ENCODE measurements at regions not wholly inside any gene's neighbourhood (a gene's known extent, or its start where the extent isn't known, plus 50 kb on each side); places are given as distances from the start of the nearest gene placed in this dataset.

GRCh38 chr5:158084292-158084691 is 225.3 kb upstream of the CLINT1 start:
- no peak for DNase-seq

GRCh38 chr5:158082696-158083287 is 223.8 kb upstream of the CLINT1 start:
- no peak for DNase-seq

- DNase-seq, result no peak
Measured at GRCh38 chr5:158080112-158080511, 221.2 kb upstream of the CLINT1 start.

GRCh38 chr5:158079097-158079496 is 220.2 kb upstream of the CLINT1 start:
- DNase-seq, result no peak

DNA sequence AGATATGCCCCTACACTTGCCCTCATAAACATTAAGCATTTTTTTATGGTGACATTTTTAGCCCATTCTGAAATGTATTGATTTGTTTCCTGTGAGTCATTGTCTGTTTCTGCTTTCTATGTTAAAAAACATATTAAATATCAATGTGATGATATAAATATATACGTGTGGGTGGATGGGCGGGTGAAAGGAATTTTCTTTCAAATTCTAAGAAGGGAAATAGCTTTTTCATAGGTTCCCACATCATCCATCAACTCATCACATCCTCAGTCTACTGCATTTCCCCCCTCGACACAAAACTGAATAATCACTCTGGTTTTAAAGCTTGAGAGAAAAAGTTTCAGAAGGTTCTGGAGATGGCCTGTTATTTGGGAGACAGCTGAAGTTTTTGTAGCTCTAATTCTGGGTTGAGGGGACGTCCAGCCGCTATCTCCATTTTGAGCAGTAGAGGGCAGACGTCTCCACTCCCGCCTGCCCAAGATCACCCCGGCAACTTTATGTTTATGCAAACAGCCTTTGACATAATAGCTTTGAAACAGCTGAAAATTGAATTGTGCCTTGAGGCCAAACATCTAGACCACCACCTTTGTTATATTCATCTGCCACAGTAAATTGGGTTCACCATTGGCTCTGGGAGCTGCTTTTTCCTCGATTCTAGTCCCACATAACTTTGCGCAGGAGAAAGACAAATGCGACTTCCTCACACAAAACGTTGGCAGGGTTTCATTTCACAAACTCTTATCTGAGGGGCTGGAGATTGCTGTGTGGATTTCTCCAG is 216.2 kb upstream of the CLINT1 start:
- DNase-seq, result peak; percentile 59 to 67 (median 65)

- DNase-seq, result no peak
Measured at GRCh38 chr5:158074597-158074991, 215.6 kb upstream of the CLINT1 start.

DNA sequence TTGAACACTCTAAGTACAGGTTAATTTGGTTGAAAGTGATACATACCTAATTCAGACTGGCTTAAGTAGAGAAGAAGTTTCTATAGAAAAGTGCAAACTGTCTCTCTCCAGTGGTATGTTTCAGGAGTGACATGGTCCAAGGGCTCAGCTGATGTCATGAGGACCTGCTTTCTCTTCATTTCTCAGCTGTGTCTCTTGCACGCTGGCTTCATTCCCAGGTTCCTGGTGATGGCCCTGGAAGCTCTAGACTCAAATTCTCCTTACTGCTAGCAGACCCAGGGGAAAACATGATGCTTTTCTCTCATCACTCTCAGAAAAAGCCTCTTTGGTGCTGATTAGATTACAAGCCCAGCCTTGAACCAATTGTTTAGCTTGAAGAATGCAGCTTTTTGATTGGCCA is 211.9 kb upstream of the CLINT1 start:
- DNase-seq, result no peak

GRCh38 chr5:158069838-158070237 is 210.9 kb upstream of the CLINT1 start:
- DNase-seq, result no peak

DNA sequence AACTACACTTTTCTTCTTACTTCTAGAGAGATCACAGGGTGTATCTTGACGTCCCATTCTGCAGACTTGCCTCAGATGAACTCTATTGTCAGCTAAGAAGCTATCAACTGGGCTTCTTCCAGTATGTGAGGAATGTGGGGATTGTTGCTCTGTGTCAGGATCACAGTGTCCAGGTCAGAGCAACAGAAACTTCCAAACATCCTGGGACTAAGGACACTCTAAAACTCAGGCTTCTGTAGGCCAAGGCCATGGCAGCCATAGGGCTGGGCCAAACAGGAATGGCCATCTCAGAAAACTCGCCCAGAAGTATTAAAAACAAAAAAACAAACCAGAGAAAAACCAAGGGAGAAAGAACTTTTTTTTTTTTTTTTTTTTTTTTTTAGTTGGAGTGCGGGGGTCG is 210.0 kb upstream of the CLINT1 start:
- no peak for DNase-seq

- DNase-seq, result no peak
Measured at GRCh38 chr5:158066076-158066475, 207.1 kb upstream of the CLINT1 start.

DNA sequence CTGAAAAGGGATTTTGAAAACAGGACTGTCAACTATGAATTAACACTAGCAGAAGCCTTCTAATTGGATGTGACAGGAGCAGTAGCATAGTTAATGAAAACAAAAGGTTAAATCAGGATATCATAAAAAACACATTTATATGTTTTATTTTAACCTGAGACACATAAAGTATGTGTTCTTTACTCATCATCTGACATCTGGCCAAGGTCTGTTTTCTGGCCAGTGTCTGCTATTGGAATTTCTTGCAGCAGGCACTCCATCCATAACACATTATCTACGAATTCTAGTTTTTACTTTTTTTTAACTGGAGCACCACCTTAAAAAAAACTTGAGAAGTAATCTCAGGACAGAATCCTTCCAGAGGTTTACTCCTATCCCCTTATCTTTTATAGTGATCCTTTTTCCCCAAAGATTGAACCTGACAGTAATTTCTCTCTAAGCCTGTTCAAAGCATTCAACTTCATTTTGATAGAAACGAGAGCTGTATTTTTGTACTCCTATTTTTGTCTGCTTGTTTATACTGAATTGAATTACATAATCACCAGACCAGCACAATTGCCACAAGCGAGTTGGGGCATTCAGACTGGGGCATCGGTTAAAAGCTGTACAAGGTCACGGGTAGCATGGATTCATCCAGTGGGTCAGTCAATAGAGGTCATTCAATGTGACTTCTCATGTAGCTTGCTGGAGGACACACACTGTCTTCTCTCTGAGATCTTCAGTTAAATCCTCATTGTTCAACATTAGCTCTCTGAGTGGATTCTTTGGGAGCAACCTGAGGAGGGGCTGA is 205.6 kb upstream of the CLINT1 start:
- no peak for DNase-seq

GRCh38 chr5:158063052-158063451 is 204.1 kb upstream of the CLINT1 start:
- no peak for DNase-seq

GRCh38 chr5:158061451-158061850 is 202.5 kb upstream of the CLINT1 start:
- no peak for DNase-seq

DNA sequence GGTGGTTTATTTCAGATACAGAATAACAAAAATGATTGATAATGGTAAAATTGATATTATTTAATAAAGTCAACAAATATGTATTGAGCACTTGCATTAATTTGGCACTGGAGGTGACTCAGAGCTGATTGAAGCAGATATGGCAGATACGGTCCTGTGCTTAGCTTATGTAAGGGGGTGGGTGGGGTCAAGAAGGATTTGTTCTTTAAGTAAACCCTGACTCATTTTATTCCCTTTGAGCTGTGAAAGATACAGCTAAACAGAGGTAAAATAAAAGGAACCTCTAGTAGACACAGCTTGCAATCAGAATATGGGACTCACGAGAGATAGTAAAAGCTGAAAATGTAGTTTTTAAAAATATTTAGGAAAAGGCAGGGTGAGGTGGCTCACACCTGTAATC is 201.3 kb upstream of the CLINT1 start:
- DNase-seq, result no peak

GRCh38 chr5:158058208-158059120 is 199.5 kb upstream of the CLINT1 start:
- peak; percentile 38 to 72 (median 66) for DNase-seq

GRCh38 chr5:158056130-158056825 is 197.3 kb upstream of the CLINT1 start:
- no peak for DNase-seq

- DNase-seq, result no peak
Measured at GRCh38 chr5:158055111-158055501, 196.2 kb upstream of the CLINT1 start.

DNA sequence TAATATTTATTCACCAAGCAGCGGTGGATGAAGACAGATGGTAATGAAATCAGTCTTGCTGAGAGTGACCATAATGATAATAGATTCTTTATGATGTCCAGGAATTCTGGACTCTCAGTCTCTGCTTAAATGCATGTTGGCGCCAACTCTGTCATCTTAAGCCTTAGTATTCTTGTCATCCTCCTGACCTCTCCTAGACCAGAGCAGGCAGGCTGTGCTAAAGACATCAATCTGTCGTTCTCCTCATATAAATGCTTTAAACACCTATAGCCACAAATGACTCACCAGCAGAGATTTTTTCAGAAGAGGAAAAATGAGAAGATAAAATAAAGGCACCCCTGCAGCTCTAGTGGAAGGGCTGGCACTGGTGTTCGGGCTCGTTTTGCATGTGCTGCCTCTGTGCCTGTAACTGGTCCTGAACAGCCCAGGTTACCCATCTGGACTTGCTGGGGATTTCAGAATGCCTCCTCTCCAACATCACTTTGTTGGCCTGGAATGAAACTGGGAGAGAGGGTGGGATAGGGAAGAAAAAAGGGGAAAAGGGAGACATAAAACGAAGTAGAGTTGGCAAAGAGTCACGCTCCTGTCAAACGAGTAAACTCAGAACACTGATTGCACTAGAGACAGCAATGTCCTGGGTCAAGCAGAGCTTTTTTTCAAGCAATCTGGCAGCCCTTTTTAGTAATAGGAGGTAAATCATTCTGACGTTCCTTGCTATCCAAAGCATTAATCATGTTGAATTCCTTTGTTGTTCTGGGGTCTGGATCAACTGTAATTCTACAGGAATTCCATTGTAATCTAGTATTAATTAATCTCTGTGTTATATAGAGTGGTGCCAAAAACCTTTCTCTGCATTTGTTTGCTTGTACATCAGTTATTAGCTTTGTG is 195.5 kb upstream of the CLINT1 start:
- DNase-seq, result no peak

DNA sequence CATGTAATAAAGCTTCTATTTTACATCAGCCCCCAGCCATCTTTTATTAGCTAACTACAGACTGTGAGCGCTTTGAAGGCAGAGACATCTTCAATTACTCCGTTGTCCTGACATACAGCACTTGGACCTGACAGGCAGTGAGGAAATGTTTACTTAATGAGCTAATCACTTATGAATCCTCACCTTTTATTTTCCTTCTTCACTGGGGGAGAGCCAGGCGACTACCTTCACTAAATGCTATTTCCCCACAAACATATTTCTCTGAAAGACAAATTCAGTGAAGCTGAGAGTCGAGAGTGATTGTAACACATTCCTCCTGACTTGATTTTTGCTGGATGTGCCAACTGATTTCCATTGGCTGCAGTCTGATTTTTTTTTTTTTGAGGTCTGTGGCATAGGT is 192.1 kb upstream of the CLINT1 start:
- no peak for DNase-seq

GRCh38 chr5:158050421-158050820 is 191.5 kb upstream of the CLINT1 start:
- no peak for DNase-seq

GRCh38 chr5:158049459-158049858 is 190.5 kb upstream of the CLINT1 start:
- DNase-seq, result no peak

All from suppressor macrophage treated with lipopolysaccharide for 1 hour (primary cell).